Amygdala (tissue), 56 donors: ENCODE measurements at regions not wholly inside any gene's neighbourhood (a gene's known extent, or its start where the extent isn't known, plus 50 kb on each side); places are given as distances from the start of the nearest gene placed in this dataset.
A peak's percentile ranks its signal among the peaks of the same experiment; 100 is the strongest.
"Not testable (repeated sequence)": the region's sequence is repeated elsewhere in the genome, so short reads cannot be mapped to it uniquely, and the experiment has no call there.

Source experiments
- DNase-seq, 56 donors: peaks; one replicate each; lab custom pipeline; 2025; lab: John Stamatoyannopoulos, UW

GRCh38 chr10:21368022-21368582 lies 157.4 kb downstream of the SKIDA1 start:
- no peak for DNase-seq

- not testable (repeated sequence) for DNase-seq
Measured at GRCh38 chr10:21366108-21366507, 159.4 kb downstream of the SKIDA1 start.

- DNase-seq, result peak in 1 of 56 donors; percentile 1
Measured at GRCh38 chr10:21364196-21365114, 161.0 kb downstream of the SKIDA1 start.

- DNase-seq, result no peak
Measured at GRCh38 chr10:21363731-21364104, 161.8 kb downstream of the SKIDA1 start.

- no peak for DNase-seq
Measured at GRCh38 chr10:21363092-21363730, 162.3 kb downstream of the SKIDA1 start.

- DNase-seq, result no peak
Measured at GRCh38 chr10:21359202-21359601, 166.3 kb downstream of the SKIDA1 start.

GRCh38 chr10:21355591-21356011 lies 169.9 kb downstream of the SKIDA1 start:
- no peak for DNase-seq

- DNase-seq, result no peak
Measured at GRCh38 chr10:21352886-21353285, 172.6 kb downstream of the SKIDA1 start.

- not testable (repeated sequence) for DNase-seq
Measured at GRCh38 chr10:21351594-21351993, 173.9 kb downstream of the SKIDA1 start.

- DNase-seq, result no peak
Measured at GRCh38 chr10:21349912-21350286, 175.6 kb downstream of the SKIDA1 start.

GRCh38 chr10:21347785-21348170 lies 177.7 kb downstream of the SKIDA1 start:
- no peak for DNase-seq

GRCh38 chr10:21347043-21347784 lies 178.3 kb downstream of the SKIDA1 start:
- DNase-seq, result no peak

- DNase-seq, result no peak
Measured at GRCh38 chr10:21343087-21343486, 182.4 kb downstream of the SKIDA1 start.

- DNase-seq, result not testable (repeated sequence)
Measured at GRCh38 chr10:21342499-21342898, 183.0 kb downstream of the SKIDA1 start.

GRCh38 chr10:21340331-21340730 lies 185.2 kb downstream of the SKIDA1 start:
- DNase-seq, result no peak

- no peak for DNase-seq
Measured at GRCh38 chr10:21337171-21337792, 188.2 kb downstream of the SKIDA1 start.

GRCh38 chr10:21336476-21337170 lies 188.9 kb downstream of the SKIDA1 start:
- DNase-seq, result no peak

- DNase-seq, result peak in 1 of 56 donors; percentile 3
Measured at GRCh38 chr10:21334891-21335696, 190.4 kb downstream of the SKIDA1 start.

- DNase-seq, result no peak
Measured at GRCh38 chr10:21330628-21331020, 194.9 kb downstream of the SKIDA1 start.
